GM21528 (cell line): ENCODE measurements at regions not wholly inside any gene's neighbourhood (a gene's known extent, or its start where the extent isn't known, plus 50 kb on each side); places are given as distances from the start of the nearest gene placed in this dataset.
"Not testable (repeated sequence)": the region's sequence is repeated elsewhere in the genome, so short reads cannot be mapped to it uniquely, and the experiment has no call there.

ENCODE experiments used
- ATAC-seq: cut with Tn5 transposase; IDR thresholded peaks from one replicate; pipeline ENCODE4 v1.9.1; 2021; ENCODE audit warnings: mild to moderate bottlenecking, moderate library complexity; ENCODE audit not compliant: unreplicated experiment, low FRiP score

GRCh38 chr5:125059255-125060002 is 313.0 kb upstream of the ZNF608 start:
- ATAC-seq: no peak

DNA sequence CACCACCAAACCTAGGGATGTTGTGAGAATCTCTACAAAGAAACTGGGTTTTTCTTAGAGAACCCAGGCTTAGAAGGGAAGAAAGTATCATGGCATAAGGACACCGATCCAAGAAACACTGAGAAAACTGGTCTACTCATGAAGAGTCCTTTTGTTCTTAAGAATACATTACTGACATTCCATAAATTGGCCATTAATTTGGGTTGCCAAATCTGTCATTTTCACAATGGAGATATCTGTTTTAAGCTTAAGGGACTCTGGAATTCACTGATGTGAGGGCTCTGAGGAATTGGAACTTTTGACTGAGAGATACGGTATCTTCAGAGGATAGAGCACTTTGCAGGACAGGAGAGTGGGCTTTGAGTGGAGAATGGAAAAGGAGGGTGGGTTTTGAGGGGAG is 315.3 kb upstream of the ZNF608 start:
- no peak for ATAC-seq

- no peak for ATAC-seq
These were observed 318.4 kb upstream of the ZNF608 start for GRCh38 chr5:125064621-125065438.

- no peak for ATAC-seq
These were observed 319.3 kb upstream of the ZNF608 start for GRCh38 chr5:125065741-125066140.

- ATAC-seq: no peak
These were observed 324.5 kb upstream of the ZNF608 start for GRCh38 chr5:125070961-125071360.

DNA sequence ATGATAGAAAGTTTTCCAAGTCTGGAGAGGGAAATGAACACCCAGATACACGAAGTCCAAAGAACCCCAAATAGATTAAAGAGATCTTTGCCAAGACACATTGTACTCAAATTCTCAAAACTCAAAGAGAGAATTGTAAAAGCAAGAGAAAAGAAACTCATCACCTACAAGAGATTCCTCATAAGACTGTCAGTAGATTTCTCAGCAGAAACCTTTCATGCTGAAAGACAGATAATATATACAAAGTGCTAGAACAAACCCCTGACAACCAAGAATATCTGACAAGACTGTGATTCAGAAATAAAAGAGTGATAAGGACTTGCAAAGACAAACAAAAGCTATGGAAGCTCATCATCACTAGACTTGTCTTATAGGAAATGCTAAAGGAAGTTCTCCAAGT is 326.7 kb upstream of the ZNF608 start:
- ATAC-seq: no peak

- no peak for ATAC-seq
These were observed 329.1 kb upstream of the ZNF608 start for GRCh38 chr5:125075567-125075966.

- not testable (repeated sequence) for ATAC-seq
These were observed 332.6 kb upstream of the ZNF608 start for GRCh38 chr5:125079028-125079427.

- ATAC-seq: no peak
These were observed 334.7 kb upstream of the ZNF608 start for GRCh38 chr5:125081101-125081500.

GRCh38 chr5:125083981-125084380 is 337.5 kb upstream of the ZNF608 start:
- no peak for ATAC-seq

GRCh38 chr5:125085797-125086505 is 339.5 kb upstream of the ZNF608 start:
- ATAC-seq: no peak

GRCh38 chr5:125088522-125089105 is 342.2 kb upstream of the ZNF608 start:
- no peak for ATAC-seq

GRCh38 chr5:125092138-125092537 is 345.7 kb upstream of the ZNF608 start:
- ATAC-seq: not testable (repeated sequence)

GRCh38 chr5:125093776-125094175 is 347.3 kb upstream of the ZNF608 start:
- no peak for ATAC-seq

GRCh38 chr5:125100342-125100741 is 353.9 kb upstream of the ZNF608 start:
- no peak for ATAC-seq

DNA sequence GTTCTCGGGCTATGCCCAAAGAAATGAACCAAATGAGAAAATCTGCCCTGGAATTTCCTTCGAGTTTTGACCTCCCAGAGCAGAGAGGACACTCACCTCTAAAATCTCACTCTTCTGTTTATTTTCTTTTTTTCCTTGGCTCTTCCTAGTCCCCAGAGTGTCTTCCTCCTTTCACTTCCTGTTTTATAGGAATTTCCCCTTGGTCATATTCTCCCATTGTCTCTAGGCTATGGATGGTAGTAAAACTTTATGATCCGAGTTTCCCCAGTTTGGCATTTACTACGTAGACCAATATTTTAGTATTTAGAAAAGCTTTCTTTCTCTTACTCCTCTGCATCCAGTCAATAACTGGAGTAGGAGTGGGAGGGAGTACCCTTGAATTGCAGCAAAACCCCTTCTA is 354.5 kb upstream of the ZNF608 start:
- ATAC-seq: no peak

GRCh38 chr5:125103459-125103858 is 357.0 kb upstream of the ZNF608 start:
- ATAC-seq: no peak

- no peak for ATAC-seq
These were observed 359.8 kb upstream of the ZNF608 start for GRCh38 chr5:125106271-125106670.

GRCh38 chr5:125106881-125107280 is 360.4 kb upstream of the ZNF608 start:
- ATAC-seq: no peak

DNA sequence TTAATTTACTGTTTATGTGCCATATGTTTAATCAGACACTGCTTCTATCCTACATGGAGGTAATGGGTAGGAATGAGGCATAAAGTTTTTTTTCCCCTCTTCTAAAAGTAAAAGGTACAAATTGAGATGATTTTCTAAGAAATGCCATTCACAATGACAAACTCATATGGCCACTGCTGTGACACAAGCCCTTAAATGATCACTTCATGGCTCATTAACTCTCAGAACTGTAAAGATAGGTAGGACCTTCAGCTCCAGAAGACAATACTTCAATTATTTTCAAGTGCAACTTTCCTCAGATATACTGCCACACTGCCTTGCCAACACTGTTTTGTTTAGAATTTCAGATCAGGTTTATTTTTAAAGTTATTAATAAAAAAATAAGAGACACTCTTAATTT is 362.9 kb upstream of the ZNF608 start:
- no peak for ATAC-seq

DNA sequence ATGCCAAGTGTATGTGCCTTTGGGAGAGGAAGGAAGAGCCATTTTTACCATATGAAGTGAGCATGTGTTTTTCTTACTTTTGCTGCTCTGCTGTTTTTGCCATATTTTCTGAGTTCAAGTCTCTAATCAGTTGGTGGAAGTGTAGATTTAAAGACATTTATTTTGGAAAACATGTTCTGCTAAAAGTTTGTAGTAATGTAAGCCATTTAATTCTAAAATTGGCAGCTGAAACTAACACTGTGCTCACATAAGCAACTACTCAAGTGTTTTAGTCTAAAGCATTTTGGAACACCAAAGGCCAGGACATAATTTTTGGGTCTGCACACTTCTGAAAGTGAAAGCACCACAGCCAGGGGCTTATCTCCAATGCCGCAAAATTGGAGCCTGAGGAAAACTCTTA is 363.4 kb upstream of the ZNF608 start:
- no peak for ATAC-seq
